Natural killer cell (primary cell): ENCODE measurements at regions not wholly inside any gene's neighbourhood (a gene's known extent, or its start where the extent isn't known, plus 50 kb on each side); places are given as distances from the start of the nearest gene placed in this dataset.

Experiments used
- ATAC-seq, 3 donors: fragments of 150-1000 bp in 2 of 3; fragments of 200-7000 bp in 1 of 3; cut with Tn5 transposase; 1 replicate in 1 of 3; 2 replicates in 2 of 3; pipeline ENCODE4 v1.10.0; 2021; ENCODE audit warnings: mild to moderate bottlenecking in 2 of 3, moderate library complexity in 2 of 3
- DNase-seq, 2 donors: peaks; one replicate each; pipeline versions ENCODE4 v3.0.0 to v3.0.0-alpha.2; 2013 to 2021; ENCODE audit warnings: mixed read lengths in 1 of 2
- H3K27ac ChIP-seq: one replicate; pipeline ENCODE4 v1.5.1; 2013; ENCODE audit warnings: mild to moderate bottlenecking, low read length
- H3K27me3 ChIP-seq: one replicate; pipeline ENCODE4 v1.6.1; 2013; ENCODE audit warnings: low read length; ENCODE audit not compliant: control insufficient read depth, insufficient read depth
- H3K36me3 ChIP-seq: one replicate; pipeline ENCODE4 v1.6.1; 2013; ENCODE audit warnings: low read length; ENCODE audit not compliant: control insufficient read depth, insufficient read depth
- H3K4me1 ChIP-seq: one replicate; pipeline ENCODE4 v1.6.1; 2013; ENCODE audit warnings: low read length; ENCODE audit not compliant: control insufficient read depth, insufficient read depth
- H3K4me3 ChIP-seq: one replicate; pipeline ENCODE4 v1.5.1; 2013; ENCODE audit warnings: low read length
- H3K9me3 ChIP-seq: one replicate; pipeline ENCODE4 v1.6.1; 2013; ENCODE audit warnings: low read length; ENCODE audit not compliant: control insufficient read depth, insufficient read depth
- H3K27ac Mint-ChIP-seq, 2 donors: one replicate each; pipeline ENCODE4 v1.8.0; 2022; ENCODE audit warnings: mild to moderate bottlenecking in 2 of 2, mixed read lengths in 2 of 2, moderate library complexity in 1 of 2
- H3K27me3 Mint-ChIP-seq, 2 donors: one replicate each; pipeline ENCODE4 v1.8.0; 2022; ENCODE audit warnings: low read depth in 2 of 2, mixed read lengths in 2 of 2
- H3K36me3 Mint-ChIP-seq: one replicate; pipeline ENCODE4 v1.8.0; 2022; ENCODE audit warnings: mixed read lengths
- H3K4me1 Mint-ChIP-seq, 2 donors: one replicate each; pipeline ENCODE4 v1.8.0; 2022; ENCODE audit warnings: mixed read lengths in 2 of 2
- H3K4me3 Mint-ChIP-seq: one replicate; pipeline ENCODE4 v1.8.0; 2022; ENCODE audit warnings: mild to moderate bottlenecking, moderate library complexity, mixed read lengths
- H3K9me3 Mint-ChIP-seq, 2 donors: one replicate each; pipeline ENCODE4 v1.8.0; 2022; ENCODE audit warnings: mixed read lengths in 2 of 2
- CTCF ChIP-seq: fragments of 200-600 bp; IDR thresholded peaks from one replicate; pipeline ENCODE4 v1.8.0; 2022; ENCODE audit warnings: antibody characterized with exemption
- WGBS: methylation state at CpG from one replicate; pipeline ENCODE4 v1.1.7; 2013; ENCODE audit warnings: missing lambda C conversion rate; ENCODE audit not compliant: insufficient coverage; 5-methylcytosine and 5-hydroxymethylcytosine counted together
- intact Hi-C: fragments of 100-400 bp; cut with micrococcal nuclease; formaldehyde crosslinking; loops from one replicate; pipeline ENCODE4 v1.14.2; 2022

DNA sequence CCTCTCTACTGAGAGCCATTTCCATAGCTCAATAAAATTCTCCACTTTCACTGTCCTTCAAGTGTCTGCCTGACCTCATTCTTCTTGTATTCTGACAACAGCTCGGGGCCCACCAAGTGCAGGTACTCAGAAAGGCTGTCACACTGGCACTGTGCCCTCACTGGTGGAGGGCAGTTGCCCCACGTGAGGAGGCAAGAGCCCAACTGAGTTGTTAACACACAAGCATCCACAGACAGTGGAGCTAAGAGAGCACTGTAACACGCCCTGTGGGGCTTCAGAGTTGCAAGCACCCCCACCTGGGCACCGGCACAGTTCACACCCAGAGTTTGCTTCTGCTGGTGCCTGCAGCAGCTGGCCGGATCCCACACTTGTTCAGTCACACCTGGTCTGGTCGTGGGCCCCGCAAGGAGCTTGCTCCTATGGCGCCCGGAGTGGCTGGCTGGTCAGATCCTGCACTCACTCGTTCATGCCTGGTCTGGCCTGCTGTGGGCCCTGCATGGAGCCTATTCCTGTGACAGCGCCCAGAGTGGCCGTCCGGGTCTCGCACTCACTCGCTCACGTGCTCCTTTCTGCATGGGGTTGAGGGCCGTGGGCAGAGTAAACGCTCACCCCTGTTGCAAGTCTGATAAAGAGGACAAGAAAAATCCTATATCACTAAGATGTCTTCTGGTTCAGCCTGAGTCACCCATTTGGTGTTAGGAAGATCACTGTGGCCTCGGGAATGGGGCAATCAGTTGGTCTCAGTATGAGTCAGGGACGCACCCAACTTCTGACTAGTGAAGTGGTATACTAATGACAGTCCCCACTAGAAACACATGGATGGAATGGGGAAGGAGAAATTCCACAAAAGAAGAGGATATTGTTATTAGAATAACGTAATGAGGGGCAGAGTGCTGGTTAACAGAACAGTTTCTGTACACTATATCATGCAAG lies 87.0 kb upstream of the CCNH start:
- 86% methylated on average over 21 of the region's 21 CpGs for WGBS
- Histone ChIP-seq H3K27ac (no peak overlapping the region), H3K27me3 (no peaks in the 10 kb centered on the region), H3K36me3 (no peaks in the 10 kb centered on the region), H3K4me3 (no peak overlapping the region), H3K4me1 (no peaks in the 10 kb centered on the region), H3K9me3 (peaks cover 4% of the 10 kb centered on the region)
- H3K36me3 Mint-ChIP-seq = peaks cover 8% of the 10 kb centered on the region
- no peak for DNase-seq
- intact Hi-C loops = no loop called here
- H3K4me1 Mint-ChIP-seq = no peaks in the 10 kb centered on the region
- no peak overlapping the region for H3K27ac Mint-ChIP-seq
- no peak for ATAC-seq
- TF ChIP-seq CTCF = no peak
- H3K9me3 Mint-ChIP-seq = peaks cover 2 to 3% of the 10 kb centered on the region in 2 donors
- H3K4me3 Mint-ChIP-seq = no peak overlapping the region
- no peaks in the 10 kb centered on the region for H3K27me3 Mint-ChIP-seq
